AG09309 (cell line): ENCODE measurements at regions not wholly inside any gene's neighbourhood (a gene's known extent, or its start where the extent isn't known, plus 50 kb on each side); places are given as distances from the start of the nearest gene placed in this dataset.

ENCODE experiments used
- DNase-seq: peaks from one replicate; pipeline ENCODE4 v3.0.0-alpha.2; 2010; ENCODE audit warnings: low read depth
- H3K4me3 ChIP-seq: 2 replicates; pipeline ENCODE4 v1.5.1; 2011; ENCODE audit warnings: mild to moderate bottlenecking, low read depth, low read length, moderate library complexity; ENCODE audit not compliant: control insufficient read depth
- TF ChIP-seq, protein P1 (sequence below): IDR thresholded peaks from 2 replicates; pipeline ENCODE4 v1.5.1; 2011; ENCODE audit warnings: mild to moderate bottlenecking, low read depth, low read length, inconsistent platforms; ENCODE audit not compliant: insufficient read depth, control insufficient read depth; ENCODE audit errors: missing control alignments

DNA sequence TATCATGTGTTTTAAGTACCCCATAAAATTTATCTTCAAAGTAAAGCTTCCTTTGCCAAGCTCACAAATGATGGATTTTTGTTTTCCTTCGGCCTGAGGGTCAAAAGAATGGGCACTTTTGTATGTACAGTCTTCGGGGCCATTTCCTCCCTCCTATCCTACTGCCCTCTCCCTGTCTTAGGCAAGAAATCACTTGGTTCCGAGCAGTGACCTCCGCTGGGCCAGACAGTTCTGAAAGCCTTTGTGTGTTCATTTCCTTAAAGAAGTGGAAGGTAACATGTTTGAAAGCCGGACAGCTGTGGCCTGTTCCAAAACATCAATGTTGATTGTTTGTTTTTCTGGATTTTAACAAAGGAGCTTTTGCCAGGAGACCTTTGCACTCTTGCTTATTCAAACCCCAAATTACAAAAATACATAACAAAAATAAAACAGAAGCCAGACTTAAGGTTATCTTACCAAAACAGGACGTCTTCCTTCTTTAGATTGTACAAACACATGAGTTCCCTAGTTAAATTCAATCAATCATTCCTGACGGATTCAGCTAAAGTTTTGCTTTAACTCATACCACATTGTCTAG, 110.6 kb upstream of the LIMCH1 start:
- TF ChIP-seq, protein P1, sequence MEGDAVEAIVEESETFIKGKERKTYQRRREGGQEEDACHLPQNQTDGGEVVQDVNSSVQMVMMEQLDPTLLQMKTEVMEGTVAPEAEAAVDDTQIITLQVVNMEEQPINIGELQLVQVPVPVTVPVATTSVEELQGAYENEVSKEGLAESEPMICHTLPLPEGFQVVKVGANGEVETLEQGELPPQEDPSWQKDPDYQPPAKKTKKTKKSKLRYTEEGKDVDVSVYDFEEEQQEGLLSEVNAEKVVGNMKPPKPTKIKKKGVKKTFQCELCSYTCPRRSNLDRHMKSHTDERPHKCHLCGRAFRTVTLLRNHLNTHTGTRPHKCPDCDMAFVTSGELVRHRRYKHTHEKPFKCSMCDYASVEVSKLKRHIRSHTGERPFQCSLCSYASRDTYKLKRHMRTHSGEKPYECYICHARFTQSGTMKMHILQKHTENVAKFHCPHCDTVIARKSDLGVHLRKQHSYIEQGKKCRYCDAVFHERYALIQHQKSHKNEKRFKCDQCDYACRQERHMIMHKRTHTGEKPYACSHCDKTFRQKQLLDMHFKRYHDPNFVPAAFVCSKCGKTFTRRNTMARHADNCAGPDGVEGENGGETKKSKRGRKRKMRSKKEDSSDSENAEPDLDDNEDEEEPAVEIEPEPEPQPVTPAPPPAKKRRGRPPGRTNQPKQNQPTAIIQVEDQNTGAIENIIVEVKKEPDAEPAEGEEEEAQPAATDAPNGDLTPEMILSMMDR: no peak
- no peak overlapping the region for H3K4me3 ChIP-seq
- DNase-seq: no peak

DNA sequence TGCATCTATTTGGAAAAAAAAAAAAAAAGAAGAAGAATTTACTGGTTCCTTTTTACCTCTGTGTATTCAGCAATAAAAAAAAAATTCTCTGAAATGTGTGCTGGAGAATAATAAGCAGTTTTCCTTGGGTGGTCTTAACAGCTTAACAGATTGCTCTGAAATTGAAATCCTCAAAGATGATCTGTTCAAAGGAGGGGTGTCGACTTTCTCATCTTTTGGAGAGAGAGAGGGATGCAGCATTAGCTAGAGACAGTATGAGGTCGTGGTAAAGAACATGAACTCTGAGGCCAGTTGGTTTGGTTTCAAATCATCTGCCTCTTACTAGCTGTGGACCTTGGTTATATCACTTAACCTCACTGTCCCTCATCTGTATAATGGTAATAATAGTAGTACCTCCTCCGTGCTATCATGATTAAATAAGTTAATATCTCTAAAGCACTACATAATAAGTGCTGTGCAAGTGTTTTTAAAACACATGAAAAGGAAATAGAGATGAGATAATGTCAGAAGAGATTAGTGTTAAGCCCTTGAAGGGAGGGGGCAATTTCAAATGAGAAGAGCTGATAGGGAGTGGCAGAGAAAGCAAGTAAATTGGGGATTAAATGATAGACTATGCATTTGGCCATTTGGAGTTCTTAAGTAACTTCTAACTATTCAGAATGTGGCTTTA, 109.9 kb upstream of the LIMCH1 start:
- TF ChIP-seq, protein P1: no peak
- H3K4me3 ChIP-seq: no peak overlapping the region
- no peak for DNase-seq

DNA sequence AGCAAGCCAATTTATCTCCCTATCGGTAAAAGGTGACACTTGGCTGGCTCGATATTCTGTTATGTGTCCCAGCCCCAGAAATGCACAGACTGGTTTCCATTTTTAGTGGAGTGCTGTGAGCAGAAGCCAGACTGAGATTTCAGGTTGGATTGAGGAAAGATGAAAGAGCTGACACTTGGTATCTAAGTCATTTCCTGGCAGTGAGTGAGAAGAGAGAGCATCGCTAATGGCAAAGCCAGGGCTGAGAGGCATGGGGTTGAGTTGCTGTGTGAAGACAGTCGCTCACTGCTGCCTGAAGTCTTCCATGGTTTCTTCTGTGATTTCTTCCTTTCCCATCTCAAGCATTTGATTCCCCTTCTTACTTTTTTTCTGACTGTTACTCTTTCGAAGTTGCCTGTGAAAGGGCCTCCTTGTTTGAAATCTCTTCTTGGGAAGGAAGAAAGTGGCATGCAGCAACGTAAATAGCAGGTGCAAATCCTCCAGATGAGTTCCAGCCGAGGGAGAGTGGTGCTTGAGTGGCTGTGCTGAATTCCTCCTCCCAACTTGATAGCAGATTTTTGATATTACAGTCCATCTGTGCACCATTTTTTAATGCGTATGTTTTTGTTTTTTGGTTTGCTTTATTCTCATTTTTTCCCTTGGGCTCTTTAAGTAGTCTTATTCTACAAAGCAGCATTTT, 109.2 kb upstream of the LIMCH1 start:
- H3K4me3 ChIP-seq: no peak overlapping the region
- no peak for DNase-seq

DNA sequence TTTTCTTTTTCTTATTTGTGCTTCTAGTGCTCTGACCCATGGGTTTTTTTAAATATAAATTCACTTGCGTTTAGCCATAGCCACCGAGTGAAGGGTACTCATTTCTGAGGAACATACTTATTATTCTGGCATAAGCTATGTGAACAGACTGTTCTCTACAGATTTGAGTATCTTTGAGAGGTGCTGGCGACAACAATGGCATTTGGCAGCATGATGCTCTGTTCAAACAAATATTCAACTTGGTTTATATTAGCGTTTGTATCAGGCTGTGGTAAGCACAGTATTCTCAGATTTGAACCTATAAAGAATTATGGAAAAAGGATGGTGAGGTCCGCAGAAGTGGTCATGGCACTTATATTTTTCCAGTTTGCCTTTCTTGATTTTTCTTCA, 108.7 kb upstream of the LIMCH1 start:
- DNase-seq: no peak
- TF ChIP-seq, protein P1: no peak
- H3K4me3 ChIP-seq: no peak overlapping the region

More for the DNA sequence above, 109.2 kb upstream of the LIMCH1 start:
- TF ChIP-seq, protein P1: no peak

DNA sequence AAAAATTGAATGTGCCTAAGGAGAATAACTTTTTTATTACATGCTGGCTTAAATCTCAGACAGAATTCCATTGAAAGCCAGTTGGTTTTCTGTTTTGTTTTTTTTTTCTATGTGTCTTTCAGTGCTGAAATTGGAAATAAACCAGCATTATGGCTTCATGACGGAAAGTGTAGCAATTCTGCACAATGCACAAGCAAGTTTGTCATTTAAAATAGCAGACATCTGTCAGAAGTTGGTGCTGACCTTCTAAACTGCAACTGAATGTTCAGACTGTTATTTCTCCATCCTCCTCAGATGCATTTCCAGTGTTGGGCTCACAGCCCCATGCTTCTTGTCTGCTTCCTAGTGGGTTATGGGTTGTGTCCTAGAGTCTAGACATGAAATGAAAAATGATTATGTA, 107.2 kb upstream of the LIMCH1 start:
- no peak overlapping the region for H3K4me3 ChIP-seq
- TF ChIP-seq, protein P1: no peak
- DNase-seq: peak; percentile 55

DNA sequence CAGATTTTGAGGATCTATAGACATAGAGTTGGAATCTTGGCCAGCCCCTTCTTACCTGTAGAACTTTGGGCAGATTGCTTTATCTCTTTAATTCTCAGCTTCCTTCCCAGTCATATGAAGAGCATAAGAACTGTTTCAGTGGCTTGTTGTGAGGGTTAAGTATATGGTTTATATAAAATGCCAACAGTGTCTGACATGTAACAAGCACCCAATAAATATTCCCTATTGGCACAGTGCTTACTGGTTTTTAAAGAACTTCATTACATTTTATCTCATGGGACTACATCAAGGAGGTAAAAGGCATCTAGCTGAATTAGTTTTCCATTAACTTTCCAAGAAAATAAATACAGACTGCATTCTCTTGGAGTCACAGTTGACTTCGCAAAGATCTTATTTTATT, 106.7 kb upstream of the LIMCH1 start:
- DNase-seq: no peak
- TF ChIP-seq, protein P1: no peak
- H3K4me3 ChIP-seq: no peak overlapping the region
